ENCODE measurements at regions not wholly inside any gene's neighbourhood (a gene's known extent, or its start where the extent isn't known, plus 50 kb on each side); places are given as distances from the start of the nearest gene placed in this dataset.

DNA sequence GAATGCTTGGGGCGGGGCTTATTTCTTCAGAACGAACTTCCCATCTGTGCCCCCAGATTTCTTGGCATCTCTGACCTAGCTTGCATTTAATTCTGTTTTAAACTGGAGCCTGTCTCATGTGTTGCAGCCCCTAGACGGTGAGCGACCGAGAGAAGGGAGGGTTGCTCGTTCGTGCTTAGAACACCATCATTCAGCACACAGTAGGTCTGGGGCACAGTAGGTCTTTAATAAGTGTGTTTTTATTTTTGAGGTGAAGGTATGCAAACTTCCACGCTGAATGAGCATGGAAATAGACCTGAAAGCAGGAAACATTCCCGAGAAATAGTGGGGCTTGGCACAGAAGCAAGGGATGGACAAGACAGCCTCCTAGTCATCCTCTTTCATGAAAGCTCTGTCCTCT lies 57.0 kb upstream of the TAC4 start:
- H3K4me3 ChIP-seq (replicated peaks; ENCODE audit: low read depth, low read length), result no peak overlapping the region
- DNase-seq (ENCODE audit: extremely low read depth, insufficient read length), result no peak
- TF ChIP-seq, protein P1, sequence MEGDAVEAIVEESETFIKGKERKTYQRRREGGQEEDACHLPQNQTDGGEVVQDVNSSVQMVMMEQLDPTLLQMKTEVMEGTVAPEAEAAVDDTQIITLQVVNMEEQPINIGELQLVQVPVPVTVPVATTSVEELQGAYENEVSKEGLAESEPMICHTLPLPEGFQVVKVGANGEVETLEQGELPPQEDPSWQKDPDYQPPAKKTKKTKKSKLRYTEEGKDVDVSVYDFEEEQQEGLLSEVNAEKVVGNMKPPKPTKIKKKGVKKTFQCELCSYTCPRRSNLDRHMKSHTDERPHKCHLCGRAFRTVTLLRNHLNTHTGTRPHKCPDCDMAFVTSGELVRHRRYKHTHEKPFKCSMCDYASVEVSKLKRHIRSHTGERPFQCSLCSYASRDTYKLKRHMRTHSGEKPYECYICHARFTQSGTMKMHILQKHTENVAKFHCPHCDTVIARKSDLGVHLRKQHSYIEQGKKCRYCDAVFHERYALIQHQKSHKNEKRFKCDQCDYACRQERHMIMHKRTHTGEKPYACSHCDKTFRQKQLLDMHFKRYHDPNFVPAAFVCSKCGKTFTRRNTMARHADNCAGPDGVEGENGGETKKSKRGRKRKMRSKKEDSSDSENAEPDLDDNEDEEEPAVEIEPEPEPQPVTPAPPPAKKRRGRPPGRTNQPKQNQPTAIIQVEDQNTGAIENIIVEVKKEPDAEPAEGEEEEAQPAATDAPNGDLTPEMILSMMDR (IDR thresholded peaks at IDR 0.05; ENCODE audit: insufficient read depth, low read length, poor library complexity, severe bottlenecking), result no peak
- H3K27me3 ChIP-seq (replicated peaks; ENCODE audit: control insufficient read depth, insufficient read depth, low read length), result peaks cover 7% of the 10 kb centered on the region; the same call in 1 of the 2 replicates
- H3K36me3 ChIP-seq (ENCODE audit: control insufficient read depth, insufficient read depth, low read length), result no peaks in the 10 kb centered on the region

DNA sequence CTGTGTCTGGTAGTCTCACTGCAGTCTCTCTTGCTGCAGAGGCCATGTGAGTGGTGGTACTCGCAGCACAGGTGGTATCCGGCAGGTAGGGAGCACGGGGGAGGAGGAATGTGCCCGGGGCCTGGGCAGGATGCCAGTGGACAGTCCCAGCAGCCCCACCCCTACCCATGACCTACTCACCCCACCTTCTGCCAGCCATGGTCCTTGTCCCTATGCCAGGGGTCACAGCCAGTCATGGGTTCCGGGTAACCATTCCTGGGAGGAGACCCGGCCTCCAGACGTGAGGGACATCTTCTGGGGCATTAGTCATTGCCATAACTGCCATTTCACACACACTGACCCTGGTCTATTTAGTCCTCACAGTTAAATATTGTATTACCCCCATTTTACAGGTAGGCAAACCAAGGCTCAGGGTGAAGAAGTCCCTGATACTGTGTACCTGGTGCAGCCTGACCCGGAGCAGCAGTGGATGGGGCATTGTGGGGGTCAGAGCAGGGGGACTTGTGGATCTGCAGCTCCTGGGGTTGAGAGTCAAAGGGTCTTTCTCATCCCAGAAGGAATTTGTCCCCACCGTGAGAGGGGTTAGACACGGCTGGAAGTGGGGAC lies 58.8 kb upstream of the TAC4 start:
- H3K27me3 ChIP-seq (replicated peaks; ENCODE audit: control insufficient read depth, insufficient read depth, low read length), result peaks cover 9% of the 10 kb centered on the region
- H3K4me3 ChIP-seq (replicated peaks; ENCODE audit: low read depth, low read length), result no peak overlapping the region
- no peaks in the 10 kb centered on the region for H3K36me3 ChIP-seq (ENCODE audit: control insufficient read depth, insufficient read depth, low read length)
- TF ChIP-seq, protein P1 (IDR thresholded peaks at IDR 0.05; ENCODE audit: insufficient read depth, low read length, poor library complexity, severe bottlenecking), result no peak
- no peak for DNase-seq (ENCODE audit: extremely low read depth, insufficient read length)

DNA sequence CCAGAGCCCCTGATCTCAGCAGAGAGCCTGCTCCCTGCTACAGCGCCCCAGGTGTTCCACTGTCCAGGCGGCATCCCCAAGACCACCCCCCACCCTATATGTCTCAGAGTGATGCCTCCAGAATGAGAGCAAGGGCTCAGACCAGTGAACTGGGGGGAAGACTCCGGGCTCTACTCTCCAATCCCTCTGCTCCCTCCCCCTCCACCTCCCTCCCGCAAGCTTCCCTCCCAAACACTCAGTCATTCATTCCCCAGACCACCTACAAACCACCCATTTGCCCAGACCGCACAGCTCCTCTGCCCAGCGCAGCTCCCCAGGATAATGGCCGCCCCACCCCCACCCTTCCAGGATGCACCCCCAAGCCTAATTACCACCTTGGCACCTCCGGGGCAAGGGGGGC lies 59.4 kb upstream of the TAC4 start:
- TF ChIP-seq, protein P1 (IDR thresholded peaks at IDR 0.05; ENCODE audit: insufficient read depth, low read length, poor library complexity, severe bottlenecking), result no peak
- Histone ChIP-seq H3K4me3 (replicated peaks; ENCODE audit: low read depth, low read length) (no peak overlapping the region), H3K36me3 (ENCODE audit: control insufficient read depth, insufficient read depth, low read length) (no peaks in the 10 kb centered on the region), H3K27me3 (replicated peaks; ENCODE audit: control insufficient read depth, insufficient read depth, low read length) (peaks cover 8% of the 10 kb centered on the region)
- DNase-seq (ENCODE audit: extremely low read depth, insufficient read length), result no peak

DNA sequence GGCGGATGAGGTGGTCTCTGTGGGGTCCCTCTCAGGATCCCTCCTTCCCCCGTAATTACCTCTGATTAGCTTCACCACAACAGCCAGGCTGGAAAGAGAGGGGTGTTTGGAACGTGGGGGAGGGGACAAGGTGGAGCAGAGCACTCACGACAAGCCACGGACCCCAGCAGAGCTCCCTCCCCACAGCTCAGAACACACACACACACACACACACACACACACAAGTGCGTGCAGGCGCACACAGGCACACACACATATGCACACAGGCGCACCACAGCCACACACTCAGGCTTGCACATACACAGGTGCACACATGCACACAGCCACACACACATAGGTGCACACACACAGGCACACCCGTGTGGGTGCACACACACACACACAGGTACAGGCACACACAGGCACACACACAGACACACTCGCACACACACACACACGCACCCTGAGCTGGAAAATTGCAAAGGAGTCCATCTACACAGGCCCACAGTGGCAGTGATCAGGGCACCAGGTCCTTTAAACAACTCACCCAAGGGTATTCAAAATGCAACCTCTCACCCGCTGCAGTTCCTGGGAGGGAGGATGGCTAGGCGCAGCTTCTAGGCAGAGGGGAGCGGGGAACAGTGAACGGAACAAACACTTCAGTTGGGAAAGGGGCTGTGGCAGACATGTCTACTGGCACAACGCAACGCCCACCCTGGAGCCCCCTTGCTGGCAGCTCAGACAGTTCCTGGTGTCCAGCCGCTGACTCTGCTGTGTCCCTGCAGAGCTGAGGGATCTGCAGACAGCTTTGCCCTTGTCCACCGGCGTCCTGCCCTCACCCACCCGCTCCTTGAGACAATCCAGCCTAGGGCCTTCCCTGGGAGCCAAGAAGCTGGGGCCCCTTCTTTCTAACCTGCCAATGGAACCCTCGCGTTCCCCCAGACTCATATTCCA lies 59.9 kb upstream of the DLX4 start:
- H3K27me3 ChIP-seq (replicated peaks; ENCODE audit: control insufficient read depth, insufficient read depth, low read length), result peaks cover 10% of the 10 kb centered on the region
- no peaks in the 10 kb centered on the region for H3K36me3 ChIP-seq (ENCODE audit: control insufficient read depth, insufficient read depth, low read length)
- H3K4me3 ChIP-seq (replicated peaks; ENCODE audit: low read depth, low read length), result no peak overlapping the region
- no peak for DNase-seq (ENCODE audit: extremely low read depth, insufficient read length)
- TF ChIP-seq, protein P1 (IDR thresholded peaks at IDR 0.05; ENCODE audit: insufficient read depth, low read length, poor library complexity, severe bottlenecking), result no peak

DNA sequence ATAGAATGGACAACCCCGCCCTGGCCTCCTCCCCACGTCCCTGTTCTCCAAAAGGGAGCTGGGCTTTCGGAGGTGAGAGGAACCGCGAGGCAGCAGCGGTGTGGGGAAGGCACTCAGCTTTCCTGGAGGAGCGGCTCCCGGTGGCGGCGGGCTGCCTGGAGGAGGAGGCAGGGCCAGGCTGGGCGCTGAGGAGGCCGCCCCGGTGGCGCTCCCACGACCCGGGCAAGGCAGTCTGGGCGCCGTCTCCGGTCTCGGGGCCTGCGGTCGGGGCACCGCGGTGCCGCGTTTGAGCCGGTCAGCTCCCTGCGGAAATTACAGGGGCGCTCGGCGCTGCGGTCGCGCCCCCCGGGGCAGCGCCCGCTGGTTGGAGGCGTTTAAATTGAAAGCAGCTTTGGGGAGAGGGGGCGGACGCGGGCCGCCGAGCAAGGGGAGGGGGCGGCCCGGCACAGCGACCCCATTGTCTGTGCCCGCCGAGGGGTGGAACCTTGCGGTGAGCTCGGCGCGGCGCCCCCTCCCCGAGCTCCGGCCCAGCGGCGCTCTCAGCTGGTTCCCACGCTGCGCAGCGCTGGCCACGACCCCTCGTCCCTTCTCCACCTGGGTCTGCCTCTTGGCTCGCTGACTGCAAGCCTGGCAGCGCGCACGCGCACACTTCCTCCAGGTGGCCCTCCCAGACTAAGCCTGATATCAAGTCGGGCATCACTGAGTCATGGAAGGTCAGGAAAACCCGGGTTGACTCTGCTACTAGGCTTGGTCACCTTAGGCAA lies 58.7 kb upstream of the DLX4 start:
- Histone ChIP-seq H3K36me3 (ENCODE audit: control insufficient read depth, insufficient read depth, low read length) (no peaks in the 10 kb centered on the region), H3K4me3 (replicated peaks; ENCODE audit: low read depth, low read length) (no peak overlapping the region), H3K27me3 (replicated peaks; ENCODE audit: control insufficient read depth, insufficient read depth, low read length) (peaks cover 5% of the 10 kb centered on the region)
- DNase-seq (ENCODE audit: extremely low read depth, insufficient read length), result no peak
- TF ChIP-seq, protein P1 (IDR thresholded peaks at IDR 0.05; ENCODE audit: insufficient read depth, low read length, poor library complexity, severe bottlenecking), result no peak

Measured in GM06990 (cell line).